Stimulated activated CD4-positive, alpha-beta T cell treated with anti-CD3 and anti-CD28 coated beads, Interleukin-4, amount 100 ng/mL, for 4 hours (primary cell): ENCODE measurements at regions not wholly inside any gene's neighbourhood (a gene's known extent, or its start where the extent isn't known, plus 50 kb on each side); places are given as distances from the start of the nearest gene placed in this dataset.

Source experiments
- DNase-seq, 2 experiments: peaks; one replicate each; pipeline ENCODE4 v3.0.0-alpha.2; 2020

DNA sequence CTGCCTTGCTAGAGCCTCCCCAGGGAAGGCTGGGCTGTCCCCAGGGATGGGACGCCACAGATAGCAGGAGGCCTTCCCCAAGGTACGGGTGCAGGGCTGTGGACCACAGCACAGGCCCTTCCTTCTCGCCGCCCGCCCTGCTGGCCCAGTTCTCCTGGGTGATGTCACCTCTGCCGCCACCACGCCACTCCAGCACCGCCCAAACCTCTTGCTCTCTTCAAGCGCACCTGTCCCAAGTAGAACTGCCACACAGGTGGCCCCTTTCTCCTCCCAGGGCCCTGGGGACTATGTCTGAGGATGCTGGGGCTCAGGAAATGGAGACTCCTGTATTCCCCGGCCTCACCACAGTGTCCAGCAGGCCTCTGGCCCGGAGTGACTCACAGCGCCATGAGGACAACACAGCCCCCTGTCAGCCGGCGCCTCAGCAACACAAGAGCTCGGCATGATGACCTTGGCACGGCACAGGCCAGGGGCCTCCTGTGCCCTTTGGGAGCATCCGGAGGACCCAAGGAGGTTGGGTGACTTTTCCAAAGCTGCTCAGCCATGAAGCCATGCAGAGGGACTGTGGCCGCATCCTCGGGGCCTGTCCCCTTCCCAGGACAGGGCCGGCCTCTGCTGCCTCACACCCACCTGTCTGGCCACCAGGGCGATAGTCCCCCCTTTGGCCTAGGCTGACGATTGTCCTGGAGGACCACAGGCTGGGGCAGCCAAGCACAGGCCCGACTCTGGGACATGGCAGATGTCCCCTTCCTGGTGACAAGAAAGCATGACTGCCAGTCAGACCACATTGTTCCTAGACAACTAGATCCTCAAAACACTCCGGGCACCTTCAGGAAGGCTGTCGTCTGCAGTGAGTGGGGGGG is 1023.5 kb downstream of the BRD1 start:
- no peak for DNase-seq

DNA sequence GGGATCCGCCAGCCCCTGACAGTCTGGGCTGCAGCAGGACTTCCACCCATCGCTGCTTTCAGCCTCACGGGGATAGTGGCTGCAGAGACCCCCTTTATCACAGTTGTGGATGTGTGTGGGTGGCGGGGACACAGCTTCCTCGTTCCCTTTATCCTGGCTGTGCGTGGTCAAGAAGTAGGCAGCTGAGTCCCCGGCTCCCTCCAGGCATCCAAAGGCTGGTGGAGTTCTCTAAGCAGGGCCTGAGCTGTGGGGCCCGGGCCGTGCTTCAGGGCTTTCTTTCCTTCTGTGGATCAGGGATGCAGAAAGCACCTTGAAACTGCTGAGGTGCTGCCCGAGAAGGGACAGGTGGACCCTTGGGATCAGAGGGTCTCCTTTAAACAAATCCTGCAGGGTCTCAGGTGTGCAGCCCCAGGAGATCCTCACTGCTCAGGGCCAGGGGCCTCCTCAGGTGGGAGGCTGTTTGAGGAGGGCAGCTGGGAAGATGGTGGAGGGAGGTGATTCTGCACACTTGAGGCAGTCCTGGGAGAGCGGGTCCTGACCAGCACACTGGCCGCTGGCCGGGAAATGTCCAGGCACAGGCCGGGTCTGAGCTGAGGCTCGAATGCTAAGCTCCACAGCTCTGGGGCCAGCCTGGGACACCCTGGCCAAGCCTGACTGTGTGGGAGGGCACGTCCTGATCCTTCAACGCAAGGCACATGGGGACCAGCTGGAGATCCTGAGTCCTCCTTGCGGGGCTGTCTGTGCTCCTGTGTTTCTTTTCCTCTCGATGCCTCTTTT is 1024.3 kb downstream of the BRD1 start:
- DNase-seq = no peak

DNA sequence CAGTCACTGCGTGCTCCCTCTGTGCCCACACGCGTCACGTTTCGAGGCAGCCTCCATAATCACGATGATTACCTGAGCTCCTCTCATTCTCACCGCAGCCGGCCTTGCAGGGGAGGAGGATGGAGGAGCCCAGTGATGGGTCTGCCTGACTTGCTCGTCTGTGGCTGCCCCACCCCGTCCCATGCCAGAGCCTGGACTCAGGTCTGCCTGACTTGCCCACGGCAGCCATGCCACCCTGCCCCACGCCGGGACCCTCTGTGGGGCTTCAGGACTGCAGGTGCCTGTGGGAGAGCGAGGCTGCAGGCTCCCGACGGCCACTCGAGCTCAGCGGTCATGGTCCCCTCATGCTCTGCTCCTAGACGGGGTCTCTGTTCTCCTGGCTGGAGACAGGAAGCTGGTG is 1025.1 kb downstream of the BRD1 start:
- DNase-seq = no peak

DNA sequence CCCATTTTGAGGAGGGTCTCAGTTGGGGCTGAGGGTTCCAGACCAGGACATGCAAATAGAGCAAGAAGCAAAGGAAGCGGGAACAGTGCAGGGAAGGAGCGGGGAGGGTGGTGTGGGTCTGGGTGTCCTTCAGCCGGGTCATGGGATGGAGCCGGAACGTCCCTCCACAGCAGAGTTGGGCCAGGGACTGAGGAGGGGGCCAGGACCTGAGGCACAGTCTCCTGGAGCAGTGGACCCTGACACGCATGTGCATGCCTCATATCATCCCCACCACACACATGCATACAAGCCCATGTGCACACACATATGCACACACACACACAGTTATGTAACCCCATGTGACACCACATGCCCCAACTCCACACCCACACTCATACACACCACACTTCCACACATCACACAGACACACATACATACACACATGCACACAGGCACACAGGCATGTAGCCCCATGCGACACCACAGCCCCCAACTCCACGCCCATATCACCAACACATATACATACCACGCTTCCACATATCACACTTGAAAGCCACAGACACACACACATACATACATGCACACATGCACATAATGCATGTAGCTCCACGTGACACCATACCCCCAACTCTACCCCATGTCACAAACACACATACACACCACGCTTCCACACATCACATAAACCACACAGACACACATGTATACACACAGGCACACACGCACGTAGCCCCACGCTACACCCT is 1026.6 kb downstream of the BRD1 start:
- no peak for DNase-seq

DNA sequence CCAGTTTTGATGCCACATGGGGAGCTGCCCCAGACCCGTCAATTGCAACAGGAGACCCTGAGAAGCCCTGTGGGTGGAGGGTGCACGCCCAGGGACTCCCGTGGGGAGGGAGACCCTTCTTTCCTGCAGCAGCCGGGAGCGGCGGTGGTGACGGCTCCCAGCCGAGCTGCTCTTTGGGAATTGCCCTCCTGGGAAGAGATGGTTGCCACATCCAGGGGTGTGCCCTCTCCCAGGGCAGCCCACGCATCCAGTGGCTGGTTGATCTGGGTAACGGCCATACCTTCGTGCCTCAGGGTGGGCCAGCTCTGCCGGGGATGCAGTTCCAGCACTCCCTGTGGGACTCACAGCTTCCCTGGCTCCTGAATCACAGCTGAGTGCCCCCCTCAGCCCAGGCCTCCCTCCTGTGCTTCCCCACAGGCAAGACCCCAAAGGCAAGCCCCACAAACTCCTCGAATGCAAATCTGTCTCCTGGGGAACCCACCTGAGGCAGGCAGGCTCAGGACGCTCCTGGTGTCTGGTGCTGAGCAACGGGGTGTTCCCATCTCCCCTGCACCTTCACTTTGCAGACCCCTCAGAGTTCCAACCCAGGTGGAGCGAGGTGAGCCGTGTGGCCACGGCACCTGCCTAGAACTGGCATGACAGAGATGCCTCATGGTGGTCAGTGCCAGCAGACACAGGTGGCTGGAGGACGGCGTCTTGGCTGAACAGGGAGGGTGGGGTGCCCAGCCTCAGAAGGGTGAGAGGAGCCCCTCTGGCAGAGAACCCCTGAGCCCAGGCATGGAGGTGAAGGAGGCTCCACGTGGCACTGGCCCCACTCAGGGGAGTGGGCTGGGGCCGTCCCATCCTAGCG is 1027.4 kb downstream of the BRD1 start:
- no peak for DNase-seq

DNA sequence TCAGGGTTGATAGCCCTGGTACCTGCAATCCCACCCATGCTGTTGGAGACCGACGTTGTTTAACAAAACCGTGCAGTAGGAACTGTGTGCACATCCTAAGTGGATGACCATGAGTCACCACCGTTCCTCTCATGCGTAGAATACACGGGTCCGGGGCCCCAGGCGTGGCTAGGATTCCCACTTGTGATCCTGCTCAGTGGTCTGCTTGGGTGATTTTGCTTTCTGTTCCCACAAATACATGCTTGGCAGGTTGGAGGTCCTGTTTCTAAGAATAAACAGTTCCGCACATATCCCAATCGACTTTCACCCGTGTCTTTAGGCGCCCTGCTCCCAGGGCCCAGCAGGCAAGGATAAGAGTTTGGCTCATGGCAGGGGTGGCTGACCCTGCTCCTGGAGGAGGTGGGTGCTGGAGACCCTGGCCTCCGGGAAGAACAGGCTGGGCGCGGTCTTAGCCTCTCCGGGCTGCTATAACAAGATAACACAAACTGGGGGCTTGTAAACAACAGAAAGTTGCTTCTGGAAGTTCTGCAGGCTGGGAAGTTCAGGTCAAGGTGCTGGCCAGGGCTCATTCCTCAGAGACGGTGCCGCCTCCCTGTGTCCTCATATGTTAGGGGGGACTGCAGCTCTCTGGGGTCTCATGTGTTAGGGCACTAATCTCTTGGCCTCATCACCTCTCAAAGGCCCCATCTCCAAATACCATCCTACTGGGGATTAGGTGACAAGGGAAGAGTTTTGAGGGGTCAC is 1028.3 kb downstream of the BRD1 start:
- DNase-seq = no peak

DNA sequence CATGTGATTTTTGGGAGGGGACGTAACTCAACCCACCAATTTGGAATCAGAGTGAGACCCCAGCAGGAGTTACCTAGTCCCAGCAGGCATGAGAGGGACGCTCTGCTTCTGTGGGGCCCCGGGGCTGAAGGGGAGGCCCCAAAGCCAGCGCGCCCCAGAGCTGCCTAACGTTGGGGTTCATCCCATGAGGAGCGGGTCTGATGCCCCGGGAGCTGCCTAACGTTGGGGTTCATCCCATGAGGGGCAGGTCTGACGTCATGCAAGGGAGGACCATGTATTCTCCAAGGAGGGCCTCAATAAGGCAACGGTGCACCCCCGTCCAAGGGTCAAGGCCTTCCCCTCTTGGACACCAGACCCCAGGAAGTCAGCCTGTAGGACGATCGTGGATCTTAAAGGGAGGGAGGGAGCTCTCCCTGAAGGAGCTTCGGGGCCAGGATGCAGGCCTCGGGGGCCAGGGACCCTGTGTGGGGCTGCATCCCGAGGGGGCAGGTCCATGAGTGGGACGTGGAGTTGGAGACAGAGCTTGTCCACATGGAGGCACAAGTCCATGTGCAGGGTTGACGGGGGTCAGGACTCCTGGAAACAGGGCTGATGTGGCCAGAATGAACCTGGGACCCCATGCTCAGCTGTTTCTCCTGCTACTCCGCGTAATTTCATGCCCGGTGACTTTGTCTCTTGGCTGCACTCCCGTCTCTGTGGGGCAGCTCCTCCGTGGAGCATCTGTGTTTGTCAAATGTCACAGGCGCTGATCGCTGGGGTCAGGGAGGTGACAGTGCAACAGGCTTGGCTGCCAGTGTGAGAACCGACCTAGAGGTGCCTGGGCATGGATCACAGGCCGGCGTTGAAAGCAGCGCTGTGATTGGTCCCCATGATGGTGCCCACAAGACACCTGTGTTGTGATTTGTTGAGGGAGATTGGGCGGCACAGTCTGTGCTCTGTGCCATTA is 1029.1 kb downstream of the BRD1 start:
- no peak for DNase-seq

DNA sequence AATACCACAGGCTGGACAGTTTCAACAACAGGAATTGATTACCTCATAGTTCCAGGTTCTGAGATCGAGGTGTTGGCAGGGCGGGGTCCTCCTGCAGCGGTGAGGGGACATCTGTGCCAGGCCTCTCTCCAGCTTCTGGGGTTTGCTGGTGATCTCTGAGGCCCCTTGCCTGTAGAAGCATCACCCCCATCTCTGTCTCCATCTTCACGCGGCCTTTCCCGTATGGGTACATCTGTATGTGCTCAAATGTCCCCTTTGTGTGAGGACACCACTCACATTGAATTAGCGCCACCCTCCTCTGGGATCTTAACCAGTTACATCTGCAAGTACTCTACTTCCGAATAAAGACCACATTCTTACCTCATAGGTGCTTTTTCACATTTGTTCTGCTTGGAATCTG is 1029.9 kb downstream of the BRD1 start:
- DNase-seq = no peak

DNA sequence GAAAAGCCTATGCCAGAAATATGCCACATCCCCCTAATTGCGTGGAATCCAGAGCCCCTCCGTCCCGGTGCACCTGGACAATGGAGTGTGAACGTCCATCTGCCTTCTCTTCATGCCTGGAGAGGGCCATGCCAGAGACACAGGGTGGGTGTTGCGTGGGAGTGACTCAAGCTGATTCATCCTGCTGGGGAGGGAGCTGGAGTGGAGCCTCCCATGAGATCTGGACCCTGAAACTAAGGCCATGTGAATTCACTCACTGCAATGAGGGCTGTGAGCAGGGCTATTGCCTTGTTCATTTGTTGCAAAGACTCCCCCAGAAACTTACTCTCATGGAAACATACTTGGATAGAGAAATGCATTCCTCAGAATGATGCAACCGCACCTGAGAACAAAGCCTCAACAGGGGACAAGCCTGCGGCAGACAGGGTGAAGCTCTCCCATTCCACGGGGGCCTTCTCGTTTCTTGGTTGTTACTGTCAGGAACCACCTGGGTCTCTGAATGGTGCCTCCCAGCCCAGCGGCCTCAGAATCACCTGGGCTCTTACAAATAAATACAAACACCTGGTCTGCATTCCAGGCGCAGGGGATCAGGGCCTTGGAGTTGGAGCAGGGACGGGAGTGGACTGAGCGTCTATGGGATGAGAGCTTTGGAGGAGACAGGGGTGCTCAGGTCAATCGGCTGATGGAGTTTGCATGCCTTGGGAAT is 1031.2 kb downstream of the BRD1 start:
- no peak for DNase-seq

DNA sequence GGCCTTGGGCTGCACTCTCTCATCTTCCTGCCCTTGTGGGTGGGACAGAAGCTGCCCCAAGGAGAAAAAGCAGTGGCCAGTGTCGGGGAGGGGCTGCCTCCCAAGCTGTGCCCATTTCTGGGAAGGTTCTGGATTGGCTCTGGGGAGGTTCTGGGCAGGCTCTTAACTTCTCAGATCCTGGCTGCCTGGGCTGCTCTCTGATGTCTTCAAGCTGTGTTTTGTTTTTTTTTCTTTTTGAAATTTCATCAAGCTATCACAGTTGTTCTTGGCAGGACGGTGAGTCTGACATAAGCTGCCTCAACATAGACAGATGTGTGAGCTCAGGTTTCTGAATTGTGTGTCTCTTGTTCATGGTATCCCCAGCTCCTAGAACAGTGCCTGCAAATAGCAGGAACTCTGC is 1032.0 kb downstream of the BRD1 start:
- DNase-seq = no peak

DNA sequence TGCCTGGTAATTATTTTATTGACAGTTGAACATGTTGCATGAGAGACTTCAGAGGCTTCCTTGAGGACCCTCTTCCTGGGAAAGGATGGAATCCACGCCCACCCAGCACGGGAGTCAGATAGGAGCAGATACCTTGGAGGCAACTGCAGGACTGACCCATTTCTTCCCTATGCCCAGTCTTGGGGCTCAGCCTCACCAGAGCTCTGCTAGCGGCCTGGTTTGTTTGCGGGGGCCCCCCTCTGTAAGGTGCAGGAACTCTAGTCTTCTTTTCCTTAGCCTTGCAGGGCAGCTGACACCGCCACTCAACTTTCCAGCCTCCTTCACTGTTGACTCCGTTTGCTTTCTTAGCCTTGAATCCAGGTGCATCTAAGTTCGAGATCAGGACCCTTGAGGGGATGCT is 1032.8 kb downstream of the BRD1 start:
- no peak for DNase-seq

DNA sequence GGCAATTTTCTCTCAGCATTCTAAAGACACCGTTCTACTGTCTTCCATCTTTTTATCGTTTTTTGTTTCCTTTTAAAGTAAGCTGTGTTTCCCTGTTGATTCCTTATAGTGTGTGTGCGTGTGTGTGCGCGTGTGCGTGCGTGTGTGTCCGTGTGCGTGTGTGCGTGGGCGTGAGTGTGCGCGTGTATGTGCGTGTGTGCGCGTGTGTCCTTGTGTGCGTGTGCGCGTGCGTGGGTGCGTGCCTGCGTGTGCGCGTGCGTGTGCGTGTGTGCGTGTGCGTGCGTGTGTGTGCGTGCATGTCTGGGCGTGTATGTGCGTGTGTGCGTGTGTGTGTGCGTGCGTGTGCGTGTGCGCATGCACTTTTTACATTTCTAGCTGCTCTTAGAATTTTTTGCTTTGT is 1033.7 kb downstream of the BRD1 start:
- DNase-seq = no peak

DNA sequence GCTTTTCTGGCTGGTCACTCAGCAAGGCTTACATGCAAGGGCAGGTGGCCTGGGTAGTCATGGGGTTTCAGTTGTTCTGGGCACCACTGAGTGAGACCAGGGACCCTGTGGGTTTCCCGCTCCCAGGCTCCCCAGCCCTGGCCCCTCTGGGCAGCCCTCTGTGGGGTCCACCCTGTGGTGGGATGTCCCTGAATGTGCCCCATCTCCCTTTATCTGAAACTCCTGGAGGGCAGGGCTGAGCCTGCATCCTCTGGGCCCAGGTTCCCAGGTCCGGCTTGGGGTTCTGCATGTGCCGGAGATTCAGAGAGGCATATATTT is 1041.0 kb downstream of the BRD1 start:
- no peak for DNase-seq

DNA sequence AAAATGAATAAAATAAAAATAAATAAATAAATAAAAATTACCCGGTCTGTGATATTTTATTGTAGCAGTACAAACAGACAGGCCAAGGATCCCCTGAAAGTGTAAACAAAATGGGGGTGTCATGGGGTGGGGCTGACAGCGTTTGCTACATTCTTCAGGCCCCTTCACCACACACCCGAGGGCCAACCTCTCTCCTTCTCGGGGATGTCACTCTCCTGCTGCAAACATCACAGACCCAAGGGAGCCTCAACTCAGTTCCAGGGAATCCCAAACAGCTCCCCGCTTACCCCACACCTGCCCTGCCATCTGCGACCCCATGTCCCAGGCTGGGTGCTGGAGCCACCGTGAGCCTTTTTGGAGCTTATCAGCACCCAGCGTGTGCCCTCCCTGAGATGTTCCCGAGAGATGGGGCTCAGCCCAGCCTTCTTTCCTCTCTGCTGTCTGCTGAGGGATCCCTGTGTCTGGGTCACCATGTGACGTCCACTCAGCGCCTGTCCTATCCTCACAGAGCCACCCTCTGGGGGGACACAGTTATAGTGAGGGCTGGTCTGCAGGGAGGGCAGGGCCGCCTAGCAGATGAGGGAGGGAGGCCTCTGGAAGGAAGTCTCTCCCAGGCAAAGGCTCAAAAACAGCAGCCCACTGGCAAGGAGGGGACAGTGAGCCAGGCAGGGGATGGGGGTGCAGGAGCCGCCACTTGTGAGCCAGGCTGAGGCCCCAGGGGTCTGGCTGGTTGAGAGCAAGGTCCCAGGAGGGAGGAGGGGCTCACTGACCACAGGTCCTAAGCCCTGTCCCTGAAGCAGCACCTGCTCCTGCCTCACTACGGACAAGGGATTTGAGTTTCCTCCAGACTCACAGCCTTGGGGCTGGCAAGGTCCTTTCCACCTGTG is 1041.6 kb downstream of the BRD1 start:
- no peak for DNase-seq

DNA sequence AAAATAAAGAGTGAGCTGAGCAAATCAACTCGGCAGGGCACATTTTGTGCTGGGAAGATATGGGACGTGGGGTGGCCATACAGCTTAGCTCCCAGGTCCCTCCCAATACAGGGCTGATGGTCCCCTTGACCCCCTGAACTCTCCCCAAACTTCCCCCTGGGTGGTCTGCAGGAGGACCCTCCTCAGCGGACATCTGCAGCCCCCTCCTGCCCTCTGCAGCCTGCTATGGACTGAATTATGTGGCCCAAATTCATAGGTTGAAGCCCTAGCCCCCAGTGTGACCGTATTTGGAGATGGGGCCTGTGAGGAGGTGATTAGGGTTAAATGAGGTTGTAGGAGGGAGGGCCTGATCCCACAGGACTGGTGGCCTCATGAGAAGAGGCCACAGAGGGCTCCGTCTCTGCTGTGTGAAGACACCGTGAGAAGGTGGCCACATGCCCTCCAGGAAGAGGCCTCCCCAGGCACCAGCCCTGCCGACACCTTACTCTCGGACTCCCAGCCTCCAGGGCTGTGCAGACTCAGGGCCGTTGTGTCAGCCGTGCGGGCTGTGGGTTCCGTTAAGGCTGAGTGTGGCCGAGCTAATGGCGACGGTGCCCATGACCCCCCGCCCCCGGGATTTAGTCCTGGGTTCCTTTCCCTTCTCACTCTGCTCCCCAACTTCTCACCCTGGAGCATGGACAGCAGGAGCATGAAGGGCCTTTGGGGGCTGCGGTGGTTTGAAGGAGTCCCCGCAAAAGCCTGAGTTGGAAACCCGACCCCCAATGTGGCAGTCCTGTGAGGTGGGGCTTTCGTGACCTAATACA is 1042.8 kb downstream of the BRD1 start:
- no peak for DNase-seq

DNA sequence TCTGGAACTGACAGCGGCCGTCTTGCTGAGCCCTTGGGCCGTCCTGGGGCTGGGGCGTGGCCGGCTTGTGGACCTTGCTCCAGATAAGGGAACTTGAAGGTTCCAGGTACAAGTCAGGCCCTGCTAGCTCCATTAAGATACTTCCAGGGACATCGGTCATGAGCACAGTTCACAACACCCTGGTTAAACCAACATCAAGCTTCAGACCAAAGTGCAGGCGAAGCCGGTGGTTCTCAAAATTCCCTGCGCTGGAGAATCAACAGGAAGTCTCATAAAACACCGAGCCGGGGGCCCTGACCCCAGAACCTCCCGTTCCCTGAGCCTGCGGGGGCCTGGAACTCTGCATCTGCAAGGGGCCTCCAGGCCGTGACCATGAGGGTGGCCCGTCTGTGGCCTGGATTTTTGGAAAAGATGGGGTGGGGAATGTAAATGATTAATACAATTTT is 1043.8 kb downstream of the BRD1 start:
- DNase-seq = no peak

DNA sequence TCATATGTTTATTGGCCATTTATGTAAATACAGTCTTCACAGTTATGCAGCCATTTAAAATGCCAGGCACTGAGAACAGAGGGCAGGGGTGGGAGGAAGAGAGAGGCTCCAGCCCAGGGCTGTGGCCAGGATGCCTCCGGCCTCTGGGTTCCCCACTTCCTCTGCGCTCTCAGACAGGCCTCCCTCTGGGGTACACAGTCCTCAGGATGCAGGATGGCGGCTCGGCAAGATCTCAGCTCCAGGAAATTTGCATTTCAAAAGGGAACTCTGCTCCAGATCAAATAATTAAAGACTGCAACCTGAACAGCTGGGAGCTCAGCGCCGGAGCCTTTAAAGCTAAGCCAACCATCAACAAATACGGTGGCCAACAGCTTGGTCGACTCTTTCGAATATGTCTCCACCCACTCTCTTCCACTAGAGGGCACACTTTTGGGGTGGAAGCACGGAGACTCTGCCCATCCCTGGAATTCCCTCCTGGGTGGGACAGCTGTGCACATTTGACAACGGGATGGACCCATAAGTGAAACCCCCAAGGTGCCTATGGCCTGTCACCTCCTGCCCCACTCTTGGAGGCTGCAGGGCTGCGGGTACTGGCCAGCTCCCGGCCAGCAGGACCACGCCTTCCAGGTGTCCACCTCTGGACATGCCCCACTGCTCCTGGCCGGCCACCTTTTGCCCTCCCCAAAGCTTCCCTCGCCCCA is 1044.7 kb downstream of the BRD1 start:
- DNase-seq = no peak

DNA sequence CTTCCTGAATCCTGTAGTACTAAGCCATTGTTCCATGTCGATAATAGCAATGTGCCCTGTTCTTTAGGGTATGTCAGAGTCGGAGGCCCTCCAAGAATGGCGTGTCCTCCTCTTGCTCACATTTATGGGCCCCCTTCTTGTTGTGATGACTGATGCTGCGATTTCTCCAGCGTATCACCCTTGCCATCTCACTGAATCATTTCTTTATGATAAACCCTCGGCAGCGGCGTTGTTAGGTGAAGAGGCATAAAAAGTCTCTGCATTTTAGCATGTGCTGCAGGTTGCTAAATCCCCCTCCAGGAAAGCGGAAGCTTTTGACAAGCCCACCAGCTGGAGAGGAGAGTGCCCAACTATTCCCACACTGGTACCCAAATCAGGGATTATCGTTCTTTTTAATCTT is 1045.3 kb downstream of the BRD1 start:
- no peak for DNase-seq
